ENCODE measurements at regions not wholly inside any gene's neighbourhood (a gene's known extent, or its start where the extent isn't known, plus 50 kb on each side); places are given as distances from the start of the nearest gene placed in this dataset.

- WGBS, 4 donors: 79 to 91% (median 85%) methylated on average over 7 of the region's 7 CpGs
- no peaks in the 10 kb centered on the region for H3K27me3 ChIP-seq
- no peaks in the 10 kb centered on the region for H3K9me3 ChIP-seq
- intact Hi-C loops (cut with DNase I): loop anchor here in 1 of 10 donors (5.0 kb wide), 1 partner anchor 40 kb away; no protein-coding TSS in a partner anchor
- peak in 2 of 5 donors; percentile 41 to 65 for DNase-seq
- peaks cover 0 to 75% (median 37%) of the 10 kb centered on the region in 12 donors for H3K4me1 ChIP-seq
- peak; percentile 29 to 93 (median 60) for ATAC-seq
- no peak for TF ChIP-seq CTCF (IDR thresholded peaks at IDR 0.05)
- no peak for TF ChIP-seq POLR2A (IDR thresholded peaks at IDR 0.05)
- no peaks in the 10 kb centered on the region for H3K36me3 ChIP-seq
- peak overlapping the region in 3 of 12 donors; percentile 2 to 47 (median 30) for H3K27ac ChIP-seq
- H3K4me3 ChIP-seq: no peak overlapping the region
These were observed 63.7 kb downstream of the NAV1 start for GRCh38 chr1:201602413-201603265.

- no peak overlapping the region for H3K27ac ChIP-seq
- 70 to 82% (median 79%) methylated on average over 8 of the region's 8 CpGs for WGBS, 4 donors
- H3K9me3 ChIP-seq: no peaks in the 10 kb centered on the region
- DNase-seq: no peak
- H3K4me3 ChIP-seq: no peak overlapping the region
- no peaks in the 10 kb centered on the region for H3K27me3 ChIP-seq
- peak in 1 of 4 donors; percentile 57 for ATAC-seq
- no peaks in the 10 kb centered on the region for H3K36me3 ChIP-seq
- no peak for TF ChIP-seq POLR2A (IDR thresholded peaks at IDR 0.05)
- TF ChIP-seq CTCF (IDR thresholded peaks at IDR 0.05): no peak
- intact Hi-C loops (cut with DNase I): loop anchor here in 1 of 10 donors (5.0 kb wide), 1 partner anchor 41 kb away; no protein-coding TSS in a partner anchor
- peaks cover 0 to 70% (median 33%) of the 10 kb centered on the region in 12 donors for H3K4me1 ChIP-seq
These were observed 64.8 kb downstream of the NAV1 start for GRCh38 chr1:201603613-201604232.

- H3K27ac ChIP-seq: no peak overlapping the region
- TF ChIP-seq POLR2A (IDR thresholded peaks at IDR 0.05) (no peak), CTCF (IDR thresholded peaks at IDR 0.05) (no peak)
- H3K4me3 ChIP-seq: no peak overlapping the region
- 34 to 51% (median 46%) methylated on average over 3 of the region's 3 CpGs for WGBS, 4 donors
- H3K4me1 ChIP-seq: peaks cover 0 to 74% (median 38%) of the 10 kb centered on the region in 12 donors
- H3K36me3 ChIP-seq: peaks cover 0 to under 1% (median 0%) of the 10 kb centered on the region in 9 donors
- H3K9me3 ChIP-seq: no peaks in the 10 kb centered on the region
- H3K27me3 ChIP-seq: no peaks in the 10 kb centered on the region
- intact Hi-C loops (cut with DNase I): loop anchor here in 1 of 10 donors (5.0 kb wide), 1 partner anchor 38 kb away; no protein-coding TSS in a partner anchor
- no peak for ATAC-seq
- no peak for DNase-seq
These were observed 66.6 kb downstream of the NAV1 start for GRCh38 chr1:201605385-201606010.
